ENCODE measurements at regions not wholly inside any gene's neighbourhood (a gene's known extent, or its start where the extent isn't known, plus 50 kb on each side); places are given as distances from the start of the nearest gene placed in this dataset.

- no peak for DNase-seq
- peaks cover 0 to 12% (median 0%) of the 10 kb centered on the region in 4 donors for H3K4me1 Mint-ChIP-seq
- H3K27ac Mint-ChIP-seq, result no peak overlapping the region
Observed at GRCh38 chr9:129401623-129402370, 219.1 kb downstream of the C9orf50 start.

GRCh38 chr9:129400971-129401622, 219.8 kb downstream of the C9orf50 start:
- Mint-ChIP-seq H3K9me3 (no peaks in the 10 kb centered on the region), H3K36me3 (no peaks in the 10 kb centered on the region), H3K4me3 (no peak overlapping the region), H3K27me3 (peaks cover 5% of the 10 kb centered on the region), H3K27ac (no peak overlapping the region), H3K4me1 (peaks cover 0 to 9% (median 0%) of the 10 kb centered on the region in 4 donors)
- H3K9me3 ChIP-seq (ENCODE audit: control insufficient read depth in 2 of 2, low read length in 2 of 2), result no peaks in the 10 kb centered on the region
- H3K27ac ChIP-seq (ENCODE audit: insufficient read depth, low read length, poor library complexity, severe bottlenecking), result no peak overlapping the region
- H3K4me1 ChIP-seq (ENCODE audit: control insufficient read depth, insufficient read depth, low read length, poor library complexity, severe bottlenecking), result no peaks in the 10 kb centered on the region
- H3K4me3 ChIP-seq (ENCODE audit: low read depth, low read length), result no peak overlapping the region
- no peaks in the 10 kb centered on the region for H3K27me3 ChIP-seq (ENCODE audit: control insufficient read depth, insufficient read depth, low read length)
- ATAC-seq (ENCODE audit: low read depth in 2 of 2) (no peak), DNase-seq (no peak)
- no peaks in the 10 kb centered on the region for H3K36me3 ChIP-seq (ENCODE audit: control insufficient read depth, insufficient read depth, low read length)

More at GRCh38 chr9:129401623-129402370, 219.1 kb downstream of the C9orf50 start:
- Mint-ChIP-seq H3K4me3 (no peak overlapping the region), H3K27me3 (peaks cover 5% of the 10 kb centered on the region), H3K36me3 (no peaks in the 10 kb centered on the region), H3K9me3 (no peaks in the 10 kb centered on the region)
- no peaks in the 10 kb centered on the region for H3K27me3 ChIP-seq (ENCODE audit: control insufficient read depth, insufficient read depth, low read length)
- no peak for ATAC-seq (ENCODE audit: low read depth in 2 of 2)
- no peak overlapping the region for H3K4me3 ChIP-seq (ENCODE audit: low read depth, low read length)
- H3K9me3 ChIP-seq (ENCODE audit: control insufficient read depth in 2 of 2, low read length in 2 of 2), result no peaks in the 10 kb centered on the region
- no peak overlapping the region for H3K27ac ChIP-seq (ENCODE audit: insufficient read depth, low read length, poor library complexity, severe bottlenecking)
- no peaks in the 10 kb centered on the region for H3K36me3 ChIP-seq (ENCODE audit: control insufficient read depth, insufficient read depth, low read length)
- H3K4me1 ChIP-seq (ENCODE audit: control insufficient read depth, insufficient read depth, low read length, poor library complexity, severe bottlenecking), result no peaks in the 10 kb centered on the region

- no peak overlapping the region for H3K4me3 Mint-ChIP-seq
Observed at GRCh38 chr9:129400001-129400970, 220.6 kb downstream of the C9orf50 start.

GRCh38 chr9:129399634-129399990, 221.3 kb downstream of the C9orf50 start:
- Histone ChIP-seq H3K4me1 (ENCODE audit: control insufficient read depth, insufficient read depth, low read length, poor library complexity, severe bottlenecking) (no peaks in the 10 kb centered on the region), H3K9me3 (ENCODE audit: control insufficient read depth in 2 of 2, low read length in 2 of 2) (no peaks in the 10 kb centered on the region), H3K4me3 (ENCODE audit: low read depth, low read length) (no peak overlapping the region), H3K27ac (ENCODE audit: insufficient read depth, low read length, poor library complexity, severe bottlenecking) (no peak overlapping the region), H3K27me3 (ENCODE audit: control insufficient read depth, insufficient read depth, low read length) (no peaks in the 10 kb centered on the region), H3K36me3 (ENCODE audit: control insufficient read depth, insufficient read depth, low read length) (no peaks in the 10 kb centered on the region)
- Mint-ChIP-seq H3K4me3 (no peak overlapping the region), H3K9me3 (no peaks in the 10 kb centered on the region), H3K36me3 (no peaks in the 10 kb centered on the region), H3K27ac (no peak overlapping the region), H3K27me3 (peaks cover 5% of the 10 kb centered on the region), H3K4me1 (peaks cover 0 to 9% (median 0%) of the 10 kb centered on the region in 4 donors)
- ATAC-seq (ENCODE audit: low read depth in 2 of 2) (no peak), DNase-seq (no peak)

More at GRCh38 chr9:129400001-129400970, 220.6 kb downstream of the C9orf50 start:
- Histone ChIP-seq H3K27me3 (ENCODE audit: control insufficient read depth, insufficient read depth, low read length) (no peaks in the 10 kb centered on the region), H3K27ac (ENCODE audit: insufficient read depth, low read length, poor library complexity, severe bottlenecking) (no peak overlapping the region), H3K4me1 (ENCODE audit: control insufficient read depth, insufficient read depth, low read length, poor library complexity, severe bottlenecking) (no peaks in the 10 kb centered on the region), H3K9me3 (ENCODE audit: control insufficient read depth in 2 of 2, low read length in 2 of 2) (no peaks in the 10 kb centered on the region), H3K4me3 (ENCODE audit: low read depth, low read length) (no peak overlapping the region), H3K36me3 (ENCODE audit: control insufficient read depth, insufficient read depth, low read length) (no peaks in the 10 kb centered on the region)
- Mint-ChIP-seq H3K4me1 (peaks cover 0 to 9% (median 0%) of the 10 kb centered on the region in 4 donors), H3K27ac (no peak overlapping the region), H3K27me3 (peaks cover 5% of the 10 kb centered on the region), H3K36me3 (no peaks in the 10 kb centered on the region), H3K9me3 (no peaks in the 10 kb centered on the region)
- no peak for ATAC-seq (ENCODE audit: low read depth in 2 of 2)
- no peak for DNase-seq

- H3K36me3 ChIP-seq (ENCODE audit: control insufficient read depth, insufficient read depth, low read length), result no peaks in the 10 kb centered on the region
- H3K4me1 ChIP-seq (ENCODE audit: control insufficient read depth, insufficient read depth, low read length, poor library complexity, severe bottlenecking), result no peaks in the 10 kb centered on the region
- no peak overlapping the region for H3K27ac ChIP-seq (ENCODE audit: insufficient read depth, low read length, poor library complexity, severe bottlenecking)
- ATAC-seq (ENCODE audit: low read depth in 2 of 2) (no peak), DNase-seq (no peak)
- H3K4me3 Mint-ChIP-seq, result no peak overlapping the region
- no peak overlapping the region for H3K27ac Mint-ChIP-seq
- peaks cover 5% of the 10 kb centered on the region for H3K27me3 Mint-ChIP-seq
- no peaks in the 10 kb centered on the region for H3K9me3 Mint-ChIP-seq
- H3K9me3 ChIP-seq (ENCODE audit: control insufficient read depth in 2 of 2, low read length in 2 of 2), result no peaks in the 10 kb centered on the region
- no peaks in the 10 kb centered on the region for H3K36me3 Mint-ChIP-seq
- H3K27me3 ChIP-seq (ENCODE audit: control insufficient read depth, insufficient read depth, low read length), result no peaks in the 10 kb centered on the region
- H3K4me1 Mint-ChIP-seq, result peaks cover 0 to 9% (median 0%) of the 10 kb centered on the region in 4 donors
- H3K4me3 ChIP-seq (ENCODE audit: low read depth, low read length), result no peak overlapping the region
Observed at GRCh38 chr9:129398961-129399633, 221.0 kb upstream of the IER5L start.

GRCh38 chr9:129398101-129398960, 220.3 kb upstream of the IER5L start:
- Histone ChIP-seq H3K27ac (ENCODE audit: insufficient read depth, low read length, poor library complexity, severe bottlenecking) (no peak overlapping the region), H3K27me3 (ENCODE audit: control insufficient read depth, insufficient read depth, low read length) (no peaks in the 10 kb centered on the region), H3K36me3 (ENCODE audit: control insufficient read depth, insufficient read depth, low read length) (no peaks in the 10 kb centered on the region), H3K4me1 (ENCODE audit: control insufficient read depth, insufficient read depth, low read length, poor library complexity, severe bottlenecking) (no peaks in the 10 kb centered on the region), H3K4me3 (ENCODE audit: low read depth, low read length) (no peak overlapping the region), H3K9me3 (ENCODE audit: control insufficient read depth in 2 of 2, low read length in 2 of 2) (no peaks in the 10 kb centered on the region)
- Mint-ChIP-seq H3K27me3 (peaks cover 5% of the 10 kb centered on the region), H3K36me3 (no peaks in the 10 kb centered on the region), H3K27ac (no peak overlapping the region), H3K9me3 (no peaks in the 10 kb centered on the region), H3K4me1 (peaks cover 0 to 9% (median 0%) of the 10 kb centered on the region in 4 donors), H3K4me3 (no peak overlapping the region)
- DNase-seq (no peak), ATAC-seq (ENCODE audit: low read depth in 2 of 2) (no peak)
